A549 (cell line): ENCODE measurements at regions not wholly inside any gene's neighbourhood (a gene's known extent, or its start where the extent isn't known, plus 50 kb on each side); places are given as distances from the start of the nearest gene placed in this dataset.

Experiments used
- ATAC-seq, 2 experiments: fragments of 200-7000 bp in 1 of 2; fragments of >200 bp in 1 of 2; cut with Nextera tagmentation in 1 of 2; cut with Tn5 transposase in 1 of 2; 3 replicates each; pipeline versions ENCODE4 v1.8.0 to v1.9.1; 2018 to 2020; ENCODE audit warnings: mild to moderate bottlenecking in 1 of 2, moderate library complexity in 1 of 2
- CTCF ChIA-PET: fragments of 300-600 bp; sonication (Branson Sonifier 250); formaldehyde crosslinking; extraction: SDS; loops from one replicate; lab custom pipeline; 2021; ENCODE audit warnings: antibody characterized with exemption, inconsistent platforms; lab: Yijun Ruan, JAX
- POLR2A ChIA-PET: fragments of 350-600 bp; formaldehyde crosslinking; extraction: SDS; loops from one replicate; lab custom pipeline; 2021; ENCODE audit warnings: antibody characterized with exemption, inconsistent platforms; lab: Yijun Ruan, JAX
- DNase-seq, 2 experiments: peaks; one replicate each; pipeline versions ENCODE4 v3.0.0 to v3.0.0-alpha.2; 2011 to 2016; ENCODE audit warnings: low read depth in 1 of 2, low spot score in 1 of 2
- FAIRE-seq: peaks from 2 replicates; lab custom pipeline; 2011; peaks lifted over from hg19 to GRCh38; lab: Jason Lieb, UNC
- H3K27ac ChIP-seq, 2 experiments: fragments of >200 bp; sonication (Bioruptor Twin); formaldehyde crosslinking; 3 replicates each; pipeline ENCODE4 v1.5.1; 2016 to 2017
- H3K4me1 ChIP-seq: fragments of >200 bp; sonication (Bioruptor Twin); formaldehyde crosslinking; 3 replicates; pipeline ENCODE4 v1.6.1; 2016
- H3K4me2 ChIP-seq: fragments of >200 bp; sonication (Bioruptor Twin); formaldehyde crosslinking; 3 replicates; pipeline ENCODE4 v1.6.1; 2016
- H3K4me3 ChIP-seq: fragments of >200 bp; sonication (Bioruptor Twin); formaldehyde crosslinking; 3 replicates; pipeline ENCODE4 v1.5.1; 2016
- H3K9me3 ChIP-seq: fragments of >200 bp; sonication (Bioruptor Twin); formaldehyde crosslinking; 3 replicates; pipeline ENCODE4 v1.6.1; 2016
- BHLHE40 ChIP-seq: IDR thresholded peaks from 2 replicates; pipeline ENCODE4 v1.6.1; 2012; ENCODE audit warnings: low read depth, low read length, inconsistent platforms
- CBX2 ChIP-seq: fragments of 200-600 bp; sonication (generic); IDR thresholded peaks from 2 replicates; pipeline ENCODE4 v1.6.1; 2016; ENCODE audit warnings: low read depth, mild to moderate bottlenecking, borderline replicate concordance
- CBX8 ChIP-seq: fragments of 200-600 bp; sonication (generic); IDR thresholded peaks from 2 replicates; pipeline ENCODE4 v1.6.1; 2016
- CHD2 ChIP-seq: fragments of 150-350 bp; IDR thresholded peaks from 2 replicates; pipeline ENCODE4 v1.6.1; 2014; ENCODE audit warnings: low read length; ENCODE audit not compliant: partially characterized antibody
- EHMT2 ChIP-seq: fragments of 200-600 bp; sonication (generic); IDR thresholded peaks from 2 replicates; pipeline ENCODE4 v1.6.1; 2016; ENCODE audit warnings: antibody characterized with exemption, low read depth, mild to moderate bottlenecking, moderate library complexity
- EP300 ChIP-seq, 2 experiments: fragments of >200 bp; sonication (Bioruptor Twin); formaldehyde crosslinking; IDR thresholded peaks; 2 replicates in 1 of 2; 3 replicates in 1 of 2; pipeline ENCODE4 v1.6.1; 2016 to 2017
- ESRRA ChIP-seq: fragments of 150-350 bp; IDR thresholded peaks from 2 replicates; pipeline ENCODE4 v1.6.1; 2014; ENCODE audit warnings: mild to moderate bottlenecking, low read length, borderline replicate concordance
- GATA3 ChIP-seq: IDR thresholded peaks from 2 replicates; pipeline ENCODE4 v1.6.1; 2012; ENCODE audit warnings: borderline replicate concordance
- JUN ChIP-seq, 2 experiments: fragments of >200 bp; sonication (Bioruptor Twin); formaldehyde crosslinking; IDR thresholded peaks; 2 replicates in 1 of 2; 3 replicates in 1 of 2; pipeline ENCODE4 v1.6.1; 2016 to 2017
- KDM1A ChIP-seq: fragments of 200-600 bp; sonication (generic); IDR thresholded peaks from 2 replicates; pipeline ENCODE4 v1.6.1; 2016; ENCODE audit warnings: low read depth, mild to moderate bottlenecking
- KDM5A ChIP-seq: fragments of 200-600 bp; sonication (generic); IDR thresholded peaks from 2 replicates; pipeline ENCODE4 v1.6.1; 2016; ENCODE audit warnings: antibody characterized with exemption, mild to moderate bottlenecking
- NR3C1 ChIP-seq: fragments of >200 bp; sonication (Bioruptor Twin); formaldehyde crosslinking; IDR thresholded peaks from 3 replicates; pipeline ENCODE4 v1.6.1; 2017
- PHF8 ChIP-seq: fragments of 200-600 bp; sonication (generic); IDR thresholded peaks from 2 replicates; pipeline ENCODE4 v1.6.1; 2016; ENCODE audit warnings: low read depth, mild to moderate bottlenecking, antibody characterized with exemption, moderate library complexity, borderline replicate concordance
- RCOR1 ChIP-seq: fragments of 150-350 bp; IDR thresholded peaks from 2 replicates; pipeline ENCODE4 v1.6.1; 2014; ENCODE audit warnings: antibody characterized with exemption, low read length, low read depth
- RFX5 ChIP-seq: fragments of 450-650 bp; IDR thresholded peaks from 2 replicates; pipeline ENCODE4 v1.7.1; 2014; ENCODE audit warnings: antibody characterized with exemption, mild to moderate bottlenecking, moderate library complexity
- SREBF2 ChIP-seq: fragments of 450-650 bp; IDR thresholded peaks from 2 replicates; pipeline ENCODE4 v1.6.1; 2014; ENCODE audit warnings: mild to moderate bottlenecking, moderate library complexity
- TP53 ChIP-seq: fragments of 250-450 bp; sonication (Bioruptor Pico); IDR thresholded peaks from 2 replicates; pipeline ENCODE4 v1.5.0; 2021; ENCODE audit warnings: mild to moderate bottlenecking, moderate library complexity
- ZC3H11A ChIP-seq: fragments of 450-650 bp; IDR thresholded peaks from 2 replicates; pipeline ENCODE4 v1.6.1; 2014; ENCODE audit warnings: antibody characterized with exemption, mild to moderate bottlenecking
- ZFP36 ChIP-seq: fragments of 450-650 bp; IDR thresholded peaks from 2 replicates; pipeline ENCODE4 v1.6.1; 2014; ENCODE audit warnings: borderline replicate concordance; ENCODE audit not compliant: partially characterized antibody
- ZNF302 ChIP-seq: fragments of 250-450 bp; sonication (Bioruptor Pico); IDR thresholded peaks from 2 replicates; pipeline ENCODE4 v1.9.0; 2021; ENCODE audit warnings: inconsistent platforms, mild to moderate bottlenecking, moderate library complexity
- ZSCAN20 ChIP-seq: fragments of 250-450 bp; sonication (Bioruptor Pico); IDR thresholded peaks from 2 replicates; pipeline ENCODE4 v1.8.0; 2022; ENCODE audit warnings: mild to moderate bottlenecking, moderate library complexity
- WGBS: methylation state at CpG from one replicate; pipeline ENCODE4 v1.1.6; 2017; ENCODE audit errors: missing lambda C conversion rate; 5-methylcytosine and 5-hydroxymethylcytosine counted together
- TF ChIP-seq, protein P1 (sequence below): fragments of 150-350 bp; IDR thresholded peaks from 2 replicates; pipeline ENCODE4 v1.6.1; 2014; ENCODE audit warnings: low read depth, mild to moderate bottlenecking, low read length
- TF ChIP-seq, protein P2 (sequence below): fragments of 200-600 bp; sonication (generic); IDR thresholded peaks from 2 replicates; pipeline ENCODE4 v1.6.1; 2016; ENCODE audit warnings: antibody characterized with exemption, mild to moderate bottlenecking, moderate library complexity
- TF ChIP-seq, protein P3 (sequence below): IDR thresholded peaks from 2 replicates; pipeline ENCODE4 v1.6.1; 2012; ENCODE audit warnings: low read depth, borderline replicate concordance
- TF ChIP-seq, protein P4 (sequence below): fragments of >200 bp; sonication (Bioruptor Twin); formaldehyde crosslinking; IDR thresholded peaks from 3 replicates; pipeline ENCODE4 v1.6.1; 2016

DNA sequence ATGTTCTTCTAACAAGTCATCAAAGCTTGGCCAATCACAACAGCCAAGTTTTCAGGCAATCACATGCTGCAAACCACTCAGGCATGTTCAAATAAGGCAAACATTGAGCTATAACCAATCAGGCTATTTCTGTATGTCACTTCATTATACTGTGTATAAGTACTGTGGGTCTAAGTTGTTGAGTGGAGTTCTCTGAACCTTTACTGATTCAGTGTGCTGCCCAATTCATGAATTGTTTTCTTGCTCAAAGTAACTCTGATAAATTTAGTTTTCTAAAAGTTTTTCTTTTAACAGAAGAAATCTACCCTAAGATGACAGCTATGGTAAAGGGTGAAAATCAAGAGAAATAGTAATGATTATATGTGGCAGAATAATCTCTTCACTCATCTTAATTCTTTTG is 805.4 kb upstream of the NUDT12 start:
- Histone ChIP-seq H3K4me1 (no peaks in the 10 kb centered on the region), H3K4me3 (no peak overlapping the region), H3K27ac (no peak overlapping the region), H3K4me2 (no peak overlapping the region), H3K9me3 (no peaks in the 10 kb centered on the region)
- DNase-seq (no peak), ATAC-seq (no peak), FAIRE-seq (no peak)
- CTCF ChIA-PET = no interaction called here
- no peak for TF ChIP-seq CBX2
- no peak for TF ChIP-seq ZSCAN20 (CRISPR knock-in tag)
- TF ChIP-seq RCOR1 = no peak
- TF ChIP-seq ESRRA = no peak
- TF ChIP-seq GATA3 = no peak
- TF ChIP-seq TP53 = no peak
- TF ChIP-seq ZFP36 = no peak
- no peak for TF ChIP-seq ZNF302 (CRISPR knock-in tag)
- no peak for TF ChIP-seq KDM5A
- TF ChIP-seq PHF8 = no peak
- no peak for TF ChIP-seq ZC3H11A
- TF ChIP-seq CBX8 = no peak
- TF ChIP-seq, protein P1, sequence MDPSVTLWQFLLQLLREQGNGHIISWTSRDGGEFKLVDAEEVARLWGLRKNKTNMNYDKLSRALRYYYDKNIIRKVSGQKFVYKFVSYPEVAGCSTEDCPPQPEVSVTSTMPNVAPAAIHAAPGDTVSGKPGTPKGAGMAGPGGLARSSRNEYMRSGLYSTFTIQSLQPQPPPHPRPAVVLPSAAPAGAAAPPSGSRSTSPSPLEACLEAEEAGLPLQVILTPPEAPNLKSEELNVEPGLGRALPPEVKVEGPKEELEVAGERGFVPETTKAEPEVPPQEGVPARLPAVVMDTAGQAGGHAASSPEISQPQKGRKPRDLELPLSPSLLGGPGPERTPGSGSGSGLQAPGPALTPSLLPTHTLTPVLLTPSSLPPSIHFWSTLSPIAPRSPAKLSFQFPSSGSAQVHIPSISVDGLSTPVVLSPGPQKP = no peak
- TF ChIP-seq, protein P2, sequence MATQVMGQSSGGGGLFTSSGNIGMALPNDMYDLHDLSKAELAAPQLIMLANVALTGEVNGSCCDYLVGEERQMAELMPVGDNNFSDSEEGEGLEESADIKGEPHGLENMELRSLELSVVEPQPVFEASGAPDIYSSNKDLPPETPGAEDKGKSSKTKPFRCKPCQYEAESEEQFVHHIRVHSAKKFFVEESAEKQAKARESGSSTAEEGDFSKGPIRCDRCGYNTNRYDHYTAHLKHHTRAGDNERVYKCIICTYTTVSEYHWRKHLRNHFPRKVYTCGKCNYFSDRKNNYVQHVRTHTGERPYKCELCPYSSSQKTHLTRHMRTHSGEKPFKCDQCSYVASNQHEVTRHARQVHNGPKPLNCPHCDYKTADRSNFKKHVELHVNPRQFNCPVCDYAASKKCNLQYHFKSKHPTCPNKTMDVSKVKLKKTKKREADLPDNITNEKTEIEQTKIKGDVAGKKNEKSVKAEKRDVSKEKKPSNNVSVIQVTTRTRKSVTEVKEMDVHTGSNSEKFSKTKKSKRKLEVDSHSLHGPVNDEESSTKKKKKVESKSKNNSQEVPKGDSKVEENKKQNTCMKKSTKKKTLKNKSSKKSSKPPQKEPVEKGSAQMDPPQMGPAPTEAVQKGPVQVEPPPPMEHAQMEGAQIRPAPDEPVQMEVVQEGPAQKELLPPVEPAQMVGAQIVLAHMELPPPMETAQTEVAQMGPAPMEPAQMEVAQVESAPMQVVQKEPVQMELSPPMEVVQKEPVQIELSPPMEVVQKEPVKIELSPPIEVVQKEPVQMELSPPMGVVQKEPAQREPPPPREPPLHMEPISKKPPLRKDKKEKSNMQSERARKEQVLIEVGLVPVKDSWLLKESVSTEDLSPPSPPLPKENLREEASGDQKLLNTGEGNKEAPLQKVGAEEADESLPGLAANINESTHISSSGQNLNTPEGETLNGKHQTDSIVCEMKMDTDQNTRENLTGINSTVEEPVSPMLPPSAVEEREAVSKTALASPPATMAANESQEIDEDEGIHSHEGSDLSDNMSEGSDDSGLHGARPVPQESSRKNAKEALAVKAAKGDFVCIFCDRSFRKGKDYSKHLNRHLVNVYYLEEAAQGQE = no peak
- TF ChIP-seq SREBF2 = no peak
- TF ChIP-seq NR3C1 = no peak
- TF ChIP-seq RFX5 = no peak
- TF ChIP-seq, protein P3, sequence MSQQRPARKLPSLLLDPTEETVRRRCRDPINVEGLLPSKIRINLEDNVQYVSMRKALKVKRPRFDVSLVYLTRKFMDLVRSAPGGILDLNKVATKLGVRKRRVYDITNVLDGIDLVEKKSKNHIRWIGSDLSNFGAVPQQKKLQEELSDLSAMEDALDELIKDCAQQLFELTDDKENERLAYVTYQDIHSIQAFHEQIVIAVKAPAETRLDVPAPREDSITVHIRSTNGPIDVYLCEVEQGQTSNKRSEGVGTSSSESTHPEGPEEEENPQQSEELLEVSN = no peak
- POLR2A ChIA-PET = no interaction called here

DNA sequence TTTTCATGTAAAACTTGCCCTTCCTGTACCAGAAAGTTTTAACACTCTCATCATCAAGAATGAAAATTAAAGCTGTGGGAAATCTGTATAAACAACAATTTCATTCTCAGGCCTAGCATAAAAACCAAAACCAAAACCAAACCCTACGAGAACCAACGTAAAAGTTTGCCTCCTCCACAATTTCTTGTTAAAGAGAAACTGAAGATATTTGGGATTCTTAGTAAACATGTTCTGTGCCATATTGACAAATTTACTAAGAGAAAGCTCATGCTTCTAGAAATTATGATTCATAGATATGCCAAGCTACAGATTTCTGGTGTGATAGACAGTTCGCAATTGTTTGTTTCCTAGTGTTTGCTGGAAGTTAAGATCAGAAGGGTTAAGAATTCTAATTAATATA is 801.0 kb upstream of the NUDT12 start:
- no peak for DNase-seq
- Histone ChIP-seq H3K4me2 (no peak overlapping the region), H3K27ac (no peak overlapping the region), H3K4me3 (no peak overlapping the region), H3K4me1 (no peaks in the 10 kb centered on the region), H3K9me3 (no peaks in the 10 kb centered on the region)
- 61% methylated on average over 3 of the region's 3 CpGs for WGBS
- CTCF ChIA-PET = no interaction called here
- TF ChIP-seq TP53 = no peak
- TF ChIP-seq EP300 (IDR thresholded peaks at IDR 0.05) = no peak
- TF ChIP-seq ESRRA = no peak
- TF ChIP-seq, protein P2 = no peak
- TF ChIP-seq JUN (IDR thresholded peaks at IDR 0.05) = no peak
- no peak for TF ChIP-seq KDM5A
- TF ChIP-seq ZC3H11A = no peak
- no peak for TF ChIP-seq KDM1A
- TF ChIP-seq ZFP36 = no peak
- TF ChIP-seq CBX2 = no peak
- TF ChIP-seq BHLHE40 = no peak
- no peak for TF ChIP-seq ZSCAN20 (CRISPR knock-in tag)
- TF ChIP-seq EHMT2 = no peak
- TF ChIP-seq, protein P4, sequence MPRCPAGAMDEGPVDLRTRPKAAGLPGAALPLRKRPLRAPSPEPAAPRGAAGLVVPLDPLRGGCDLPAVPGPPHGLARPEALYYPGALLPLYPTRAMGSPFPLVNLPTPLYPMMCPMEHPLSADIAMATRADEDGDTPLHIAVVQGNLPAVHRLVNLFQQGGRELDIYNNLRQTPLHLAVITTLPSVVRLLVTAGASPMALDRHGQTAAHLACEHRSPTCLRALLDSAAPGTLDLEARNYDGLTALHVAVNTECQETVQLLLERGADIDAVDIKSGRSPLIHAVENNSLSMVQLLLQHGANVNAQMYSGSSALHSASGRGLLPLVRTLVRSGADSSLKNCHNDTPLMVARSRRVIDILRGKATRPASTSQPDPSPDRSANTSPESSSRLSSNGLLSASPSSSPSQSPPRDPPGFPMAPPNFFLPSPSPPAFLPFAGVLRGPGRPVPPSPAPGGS = no peak
- no peak for TF ChIP-seq CHD2
- POLR2A ChIA-PET = no interaction called here
- FAIRE-seq = peak; percentile 78
- no peak for ATAC-seq
